Mesendoderm (in vitro differentiated cells): ENCODE measurements at regions not wholly inside any gene's neighbourhood (a gene's known extent, or its start where the extent isn't known, plus 50 kb on each side); places are given as distances from the start of the nearest gene placed in this dataset.
A peak's percentile ranks its signal among the peaks of the same experiment; 100 is the strongest.

Source experiments
- DNase-seq: peaks from one replicate; pipeline ENCODE4 v3.0.0; 2013
- H2AK5ac ChIP-seq: 2 replicates; pipeline ENCODE4 v1.6.1; 2013; ENCODE audit warnings: low read length, inconsistent platforms
- H2BK120ac ChIP-seq: 2 replicates; pipeline ENCODE4 v1.6.1; 2013; ENCODE audit warnings: low read depth, mild to moderate bottlenecking, low read length, moderate library complexity, mixed read lengths
- H2BK15ac ChIP-seq: replicated peaks from 2 replicates; pipeline ENCODE4 v1.6.1; 2013; ENCODE audit warnings: low read depth, mild to moderate bottlenecking, moderate library complexity
- H2BK5ac ChIP-seq: 2 replicates; pipeline ENCODE4 v1.6.1; 2013; ENCODE audit warnings: low read length, inconsistent platforms
- H3K18ac ChIP-seq: 2 replicates; pipeline ENCODE4 v1.6.1; 2013; ENCODE audit warnings: mild to moderate bottlenecking, low read length, mixed read lengths
- H3K23ac ChIP-seq: one replicate; pipeline ENCODE4 v1.6.1; 2013; ENCODE audit warnings: low read length
- H3K27ac ChIP-seq: 2 replicates; pipeline ENCODE4 v1.5.1; 2013; ENCODE audit warnings: low read depth, mild to moderate bottlenecking, inconsistent platforms, low read length, moderate library complexity
- H3K27me3 ChIP-seq: 2 replicates; pipeline ENCODE4 v1.6.1; 2013; ENCODE audit warnings: low read length, control low read depth, mild to moderate bottlenecking, inconsistent platforms; ENCODE audit not compliant: insufficient read depth, poor library complexity
- H3K36me3 ChIP-seq: 2 replicates; pipeline ENCODE4 v1.6.1; 2013; ENCODE audit warnings: low read length, inconsistent platforms; ENCODE audit not compliant: control insufficient read depth, insufficient read depth
- H3K4ac ChIP-seq: one replicate; pipeline ENCODE4 v1.6.1; 2013; ENCODE audit warnings: low read depth, mild to moderate bottlenecking, low read length, moderate library complexity
- H3K4me1 ChIP-seq: 2 replicates; pipeline ENCODE4 v1.6.1; 2013; ENCODE audit warnings: low read depth, low read length, inconsistent platforms; ENCODE audit not compliant: control insufficient read depth
- H3K4me2 ChIP-seq: 2 replicates; pipeline ENCODE4 v1.6.1; 2013; ENCODE audit warnings: low read length
- H3K4me3 ChIP-seq: 2 replicates; pipeline ENCODE4 v1.5.1; 2013; ENCODE audit warnings: mild to moderate bottlenecking, low read length
- H3K56ac ChIP-seq: one replicate; pipeline ENCODE4 v1.6.1; 2013; ENCODE audit warnings: low read length
- H3K79me1 ChIP-seq: 2 replicates; pipeline ENCODE4 v1.6.1; 2013; ENCODE audit warnings: low read length, inconsistent platforms
- H3K79me2 ChIP-seq: 2 replicates; pipeline ENCODE4 v1.6.1; 2013; ENCODE audit warnings: mild to moderate bottlenecking, low read length; ENCODE audit not compliant: control insufficient read depth, insufficient read depth
- H3K9ac ChIP-seq: 2 replicates; pipeline ENCODE4 v1.6.1; 2013; ENCODE audit warnings: low read length, inconsistent platforms
- H4K5ac ChIP-seq: one replicate; pipeline ENCODE4 v1.6.1; 2013; ENCODE audit warnings: low read length
- H4K8ac ChIP-seq: one replicate; pipeline ENCODE4 v1.6.1; 2013; ENCODE audit warnings: low read depth, mild to moderate bottlenecking, control low read depth, low read length, moderate library complexity
- WGBS: extraction: QIAGEN DNeasy Blood & Tissue Kit; methylation state at CpG from one replicate; pipeline ENCODE4 v1.1.7; 2013; ENCODE audit warnings: low lambda C conversion rate, missing lambda C conversion rate; ENCODE audit not compliant: insufficient coverage; ENCODE audit errors: extremely low coverage; 5-methylcytosine and 5-hydroxymethylcytosine counted together

DNA sequence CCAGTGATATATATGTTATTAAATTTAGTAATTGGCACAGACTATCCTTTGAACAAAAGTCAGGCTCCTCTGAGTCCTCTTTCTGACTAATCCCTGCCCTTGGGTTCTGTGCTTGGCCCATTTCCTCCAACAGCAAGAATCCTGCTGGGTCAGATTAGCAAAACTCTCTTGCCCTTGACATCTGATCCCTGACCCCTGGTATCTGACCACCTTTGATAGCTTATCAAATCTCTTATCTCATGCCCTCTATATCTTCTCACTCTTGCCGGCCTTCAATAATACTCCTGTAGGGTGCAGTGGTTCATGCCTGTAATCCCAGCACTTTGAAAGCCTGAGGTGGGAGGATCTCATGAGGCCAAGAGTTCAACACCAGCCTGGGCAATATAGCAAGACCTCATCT is 245.5 kb upstream of the FAM47A start:
- no peaks in the 10 kb centered on the region for H3K79me1 ChIP-seq
- no peak overlapping the region for H3K4ac ChIP-seq
- H3K23ac ChIP-seq = no peak overlapping the region
- H2BK15ac ChIP-seq = no peak overlapping the region
- H3K4me3 ChIP-seq = no peak overlapping the region
- H3K4me1 ChIP-seq = no peaks in the 10 kb centered on the region
- no peak overlapping the region for H2BK120ac ChIP-seq
- H3K36me3 ChIP-seq = no peaks in the 10 kb centered on the region
- H3K27me3 ChIP-seq = no peaks in the 10 kb centered on the region
- H3K9ac ChIP-seq = no peak overlapping the region
- WGBS = no CpG with 5 or more reads among the region's 1 CpG
- no peak overlapping the region for H2AK5ac ChIP-seq
- H3K27ac ChIP-seq = no peak overlapping the region
- no peak overlapping the region for H3K18ac ChIP-seq
- no peak overlapping the region for H3K4me2 ChIP-seq
- H2BK5ac ChIP-seq = no peak overlapping the region
- H3K56ac ChIP-seq = no peak overlapping the region
- no peak overlapping the region for H4K8ac ChIP-seq
- H3K79me2 ChIP-seq = no peaks in the 10 kb centered on the region
- peak; percentile 69 for DNase-seq
- no peak overlapping the region for H4K5ac ChIP-seq

- Histone ChIP-seq H3K36me3 (no peaks in the 10 kb centered on the region), H3K23ac (no peak overlapping the region), H2BK5ac (no peak overlapping the region), H3K18ac (no peak overlapping the region), H3K4me1 (no peaks in the 10 kb centered on the region), H3K4me2 (no peak overlapping the region), H3K56ac (no peak overlapping the region), H4K5ac (no peak overlapping the region), H3K79me1 (no peaks in the 10 kb centered on the region), H4K8ac (no peak overlapping the region), H3K79me2 (no peaks in the 10 kb centered on the region), H2AK5ac (no peak overlapping the region), H3K4me3 (no peak overlapping the region), H3K4ac (no peak overlapping the region), H3K27ac (no peak overlapping the region), H3K9ac (no peak overlapping the region), H2BK120ac (no peak overlapping the region), H3K27me3 (no peaks in the 10 kb centered on the region), H2BK15ac (no peak overlapping the region)
- no peak for DNase-seq
- WGBS = no CpG with 5 or more reads among the region's 1 CpG
These were observed 239.6 kb upstream of the FAM47A start for GRCh38 chrX:34371754-34372153.

- H4K8ac ChIP-seq = no peak overlapping the region
- no peak overlapping the region for H3K4me2 ChIP-seq
- no peak overlapping the region for H3K4me3 ChIP-seq
- no peak overlapping the region for H4K5ac ChIP-seq
- H3K36me3 ChIP-seq = no peaks in the 10 kb centered on the region
- H3K79me2 ChIP-seq = no peaks in the 10 kb centered on the region
- no peak overlapping the region for H2AK5ac ChIP-seq
- no peaks in the 10 kb centered on the region for H3K27me3 ChIP-seq
- H3K56ac ChIP-seq = no peak overlapping the region
- H2BK120ac ChIP-seq = no peak overlapping the region
- no peak overlapping the region for H2BK15ac ChIP-seq
- H3K4ac ChIP-seq = no peak overlapping the region
- WGBS = no CpG with 5 or more reads among the region's 4 CpGs
- H3K18ac ChIP-seq = no peak overlapping the region
- no peak overlapping the region for H2BK5ac ChIP-seq
- no peak overlapping the region for H3K27ac ChIP-seq
- H3K9ac ChIP-seq = no peak overlapping the region
- H3K79me1 ChIP-seq = no peaks in the 10 kb centered on the region
- DNase-seq = peak; percentile 14
- no peaks in the 10 kb centered on the region for H3K4me1 ChIP-seq
- H3K23ac ChIP-seq = no peak overlapping the region
These were observed 233.4 kb upstream of the FAM47A start for GRCh38 chrX:34365471-34365870.

DNA sequence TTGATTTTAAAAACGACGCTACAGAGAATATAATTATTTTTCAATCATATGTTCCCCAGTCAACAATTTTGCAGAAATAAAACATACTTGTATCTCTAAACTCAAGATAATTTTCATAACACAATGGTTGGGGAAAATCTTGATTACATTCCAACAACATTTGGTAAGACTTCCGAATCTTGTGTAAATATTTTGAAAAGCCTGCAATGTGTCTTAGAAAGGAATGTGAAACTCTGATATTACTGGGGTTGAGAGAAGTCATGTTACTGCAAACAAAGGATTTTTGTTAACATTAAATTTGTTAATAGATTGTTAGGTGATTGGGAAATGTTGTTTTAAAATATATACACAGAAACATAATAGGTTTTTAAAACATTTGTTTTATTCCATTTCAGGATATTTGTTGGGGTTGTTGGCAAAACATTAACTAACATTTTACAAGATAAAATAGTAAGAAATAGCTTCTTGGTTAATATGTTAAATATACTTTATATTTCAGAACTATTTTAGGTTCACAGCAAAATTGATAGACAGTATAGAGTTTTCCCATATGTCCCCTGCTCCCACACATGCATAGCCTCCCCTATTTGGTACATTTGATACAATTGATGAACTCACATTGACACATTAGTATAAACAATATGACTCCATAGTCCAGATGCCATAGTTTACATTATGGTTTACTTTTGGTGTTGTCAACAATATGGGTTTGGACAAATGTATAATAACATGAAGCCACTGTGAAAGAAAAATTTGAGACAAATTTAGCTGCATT is 218.6 kb upstream of the FAM47A start:
- Histone ChIP-seq H3K4ac (no peak overlapping the region), H4K5ac (no peak overlapping the region), H4K8ac (no peak overlapping the region), H3K36me3 (no peaks in the 10 kb centered on the region), H2BK5ac (no peak overlapping the region), H3K27ac (no peak overlapping the region), H3K79me1 (no peaks in the 10 kb centered on the region), H2AK5ac (no peak overlapping the region), H3K4me3 (no peak overlapping the region), H3K27me3 (no peaks in the 10 kb centered on the region), H3K56ac (no peak overlapping the region), H3K23ac (no peak overlapping the region), H3K4me2 (no peak overlapping the region), H3K9ac (no peak overlapping the region), H3K79me2 (no peaks in the 10 kb centered on the region), H2BK15ac (no peak overlapping the region), H2BK120ac (no peak overlapping the region), H3K18ac (no peak overlapping the region), H3K4me1 (no peaks in the 10 kb centered on the region)
- no CpG with 5 or more reads among the region's 3 CpGs for WGBS
- no peak for DNase-seq

DNA sequence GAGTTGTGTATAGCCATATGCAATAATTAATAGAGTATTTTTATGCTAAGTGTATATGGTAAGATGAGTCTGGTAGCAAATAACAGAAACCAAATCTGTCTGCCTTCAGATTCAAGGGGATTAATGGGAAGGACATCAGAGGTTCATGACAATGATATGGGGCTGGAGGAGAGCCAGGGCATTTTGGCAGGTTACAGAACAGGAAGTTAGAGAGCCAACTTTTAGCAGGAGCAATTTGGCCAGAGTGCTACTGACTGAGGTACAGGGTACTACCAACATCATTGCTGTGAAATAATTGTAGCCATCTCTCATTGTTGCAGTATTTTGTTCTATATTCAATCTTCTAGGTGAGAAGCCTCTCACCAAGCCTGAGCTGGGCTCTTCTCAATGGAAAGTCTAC is 210.9 kb upstream of the FAM47A start:
- H3K4ac ChIP-seq = no peak overlapping the region
- H4K8ac ChIP-seq = no peak overlapping the region
- H3K79me2 ChIP-seq = no peaks in the 10 kb centered on the region
- no peak overlapping the region for H3K56ac ChIP-seq
- H3K18ac ChIP-seq = no peak overlapping the region
- no peaks in the 10 kb centered on the region for H3K4me1 ChIP-seq
- no peaks in the 10 kb centered on the region for H3K79me1 ChIP-seq
- no peaks in the 10 kb centered on the region for H3K27me3 ChIP-seq
- H2BK15ac ChIP-seq = no peak overlapping the region
- no peak overlapping the region for H2BK5ac ChIP-seq
- H4K5ac ChIP-seq = no peak overlapping the region
- H3K23ac ChIP-seq = no peak overlapping the region
- H3K4me2 ChIP-seq = no peak overlapping the region
- no peak for DNase-seq
- H3K36me3 ChIP-seq = no peaks in the 10 kb centered on the region
- H2AK5ac ChIP-seq = no peak overlapping the region
- no peak overlapping the region for H2BK120ac ChIP-seq
- no peak overlapping the region for H3K4me3 ChIP-seq
- H3K27ac ChIP-seq = no peak overlapping the region
- no peak overlapping the region for H3K9ac ChIP-seq

DNA sequence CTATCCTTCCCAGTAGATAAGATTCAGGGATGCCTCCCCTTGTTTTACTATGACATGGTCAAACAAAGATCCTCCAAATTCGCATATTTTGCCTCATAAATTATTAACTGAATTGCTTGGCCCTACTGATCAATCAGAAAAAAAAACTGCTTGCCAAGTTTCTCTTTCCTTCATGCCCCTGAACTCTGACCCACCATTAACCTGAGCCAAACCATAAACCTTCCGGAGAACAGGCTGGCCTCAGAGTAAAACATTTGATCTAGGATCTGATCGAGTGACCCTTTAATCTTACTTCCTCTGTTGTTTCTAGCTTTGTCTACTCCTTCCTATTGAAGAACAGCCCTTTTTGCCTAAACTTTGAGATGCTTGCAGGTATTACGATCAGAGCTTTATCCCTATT is 209.7 kb upstream of the FAM47A start:
- H2BK120ac ChIP-seq = no peak overlapping the region
- H3K27me3 ChIP-seq = no peaks in the 10 kb centered on the region
- H3K79me2 ChIP-seq = no peaks in the 10 kb centered on the region
- no peak overlapping the region for H3K9ac ChIP-seq
- no peak overlapping the region for H3K23ac ChIP-seq
- H2BK15ac ChIP-seq = no peak overlapping the region
- no peak overlapping the region for H4K8ac ChIP-seq
- no peak overlapping the region for H2BK5ac ChIP-seq
- no peak overlapping the region for H2AK5ac ChIP-seq
- H3K27ac ChIP-seq = no peak overlapping the region
- H3K79me1 ChIP-seq = no peaks in the 10 kb centered on the region
- no peak overlapping the region for H3K56ac ChIP-seq
- no peak for DNase-seq
- no peak overlapping the region for H4K5ac ChIP-seq
- H3K36me3 ChIP-seq = no peaks in the 10 kb centered on the region
- no peak overlapping the region for H3K18ac ChIP-seq
- no peaks in the 10 kb centered on the region for H3K4me1 ChIP-seq
- H3K4me3 ChIP-seq = no peak overlapping the region
- WGBS = no CpG with 5 or more reads among the region's 4 CpGs
- no peak overlapping the region for H3K4ac ChIP-seq
- no peak overlapping the region for H3K4me2 ChIP-seq
